Loucy (cell line): ENCODE measurements at regions not wholly inside any gene's neighbourhood (a gene's known extent, or its start where the extent isn't known, plus 50 kb on each side); places are given as distances from the start of the nearest gene placed in this dataset.

ENCODE experiments used
- CTCF ChIP-seq: fragments of 200-600 bp; sonication (generic); conservative IDR thresholded peaks from 2 replicates; pipeline ENCODE4 v1.5.1; 2014; ENCODE audit warnings: mild to moderate bottlenecking, antibody characterized with exemption, low read length
- EZH2phosphoT487 ChIP-seq: fragments of 200-600 bp; IDR thresholded peaks from 2 replicates; pipeline ENCODE4 v1.6.1; 2018; ENCODE audit warnings: antibody characterized with exemption, mild to moderate bottlenecking, moderate library complexity, borderline replicate concordance

GRCh38 chr15:31275331-31276262 lies 51.0 kb upstream of the KLF13 start:
- TF ChIP-seq CTCF = no peak
- TF ChIP-seq EZH2phosphoT487 = no peak
